Gastrocnemius medialis (tissue), 4 donors: ENCODE measurements at regions not wholly inside any gene's neighbourhood (a gene's known extent, or its start where the extent isn't known, plus 50 kb on each side); places are given as distances from the start of the nearest gene placed in this dataset.

Experiments
- ATAC-seq, 2 donors: fragments of 150-250 bp; one replicate each; pipeline ENCODE4 v1.9.1; 2016
- DNase-seq, 2 donors: peaks; one replicate each; pipeline ENCODE4 v3.0.0-alpha.2; 2019
- H3K27ac ChIP-seq, 4 donors: fragments of 200-600 bp; sonication (generic); 1 replicate in 1 of 4; 2 replicates in 3 of 4; pipeline ENCODE4 v1.5.1; 2016 to 2018; ENCODE audit warnings: mild to moderate bottlenecking in 2 of 4, moderate library complexity in 1 of 4
- H3K27me3 ChIP-seq, 3 donors: fragments of 200-600 bp; sonication (generic) in 2 of 3; 1 replicate in 1 of 3; 2 replicates in 2 of 3; pipeline versions ENCODE4 v1.5.1 to v1.6.0; 2016 to 2019; ENCODE audit warnings: mild to moderate bottlenecking in 1 of 3, moderate library complexity in 1 of 3
- H3K36me3 ChIP-seq, 2 donors: fragments of 200-600 bp; sonication (generic) in 1 of 2; one replicate each; pipeline ENCODE4 v1.5.1; 2017 to 2018
- H3K4me1 ChIP-seq, 2 donors: fragments of 200-600 bp; sonication (generic) in 1 of 2; one replicate each; pipeline ENCODE4 v1.5.1; 2016 to 2017; ENCODE audit warnings: mild to moderate bottlenecking in 2 of 2
- H3K4me3 ChIP-seq, 4 donors: fragments of 200-600 bp; sonication (generic) in 3 of 4; 1 replicate in 1 of 4; 2 replicates in 3 of 4; pipeline ENCODE4 v1.5.1; 2016 to 2019; ENCODE audit warnings: mild to moderate bottlenecking in 2 of 4
- H3K9me3 ChIP-seq, 3 donors: fragments of 200-600 bp; sonication (generic) in 2 of 3; 1 replicate in 1 of 3; 2 replicates in 2 of 3; pipeline ENCODE4 v1.5.1; 2016 to 2019
- CTCF ChIP-seq, 5 experiments: fragments of 450-650 bp in 3 of 5; fragments of 200-600 bp in 2 of 5; sonication (generic) in 2 of 5; IDR thresholded peaks in 4 of 5; conservative IDR thresholded peaks in 1 of 5; 1 replicate in 4 of 5; 2 replicates in 1 of 5; pipeline ENCODE4 v1.5.1; 2016 to 2019; ENCODE audit warnings: antibody characterized with exemption in 5 of 5, mild to moderate bottlenecking in 3 of 5, moderate library complexity in 3 of 5
- POLR2A ChIP-seq, 2 donors: fragments of 450-650 bp; IDR thresholded peaks; one replicate each; pipeline ENCODE4 v1.6.1; 2017; ENCODE audit warnings: antibody characterized with exemption in 2 of 2, mild to moderate bottlenecking in 2 of 2, moderate library complexity in 2 of 2
- in situ Hi-C, 4 donors: fragments of 200-750 bp; cut with MboI; loops; one replicate each; pipeline versions ENCODE4 v1.15.0 to v1.8.0; 2017; ENCODE audit warnings: low sequenced_read_pairs in 4 of 4
- intact Hi-C: fragments of 100-400 bp; cut with DNase I; formaldehyde crosslinking; loops from one replicate; pipeline ENCODE4 v1.15.1; 2023; ENCODE audit warnings: low total_unique reads

- ATAC-seq (no peak), DNase-seq (no peak)
- Histone ChIP-seq H3K9me3 (no peaks in the 10 kb centered on the region), H3K27me3 (no peaks in the 10 kb centered on the region), H3K36me3 (no peaks in the 10 kb centered on the region), H3K27ac (no peak overlapping the region), H3K4me1 (no peaks in the 10 kb centered on the region), H3K4me3 (no peak overlapping the region)
- TF ChIP-seq POLR2A (IDR thresholded peaks at IDR 0.05) (no peak), CTCF (IDR thresholded peaks at IDR 0.05 in 4 of 5, conservative IDR thresholded peaks at IDR 0.05 in 1 of 5) (no peak)
- in situ Hi-C loops (no loop called here), intact Hi-C loops (no loop called here)
Observed at GRCh38 chr1:218692808-218693207, 347.7 kb downstream of the TGFB2 start.

GRCh38 chr1:218693599-218693998 is 348.5 kb downstream of the TGFB2 start:
- Histone ChIP-seq H3K4me3 (no peak overlapping the region), H3K36me3 (no peaks in the 10 kb centered on the region), H3K4me1 (no peaks in the 10 kb centered on the region), H3K27me3 (no peaks in the 10 kb centered on the region), H3K27ac (no peak overlapping the region), H3K9me3 (no peaks in the 10 kb centered on the region)
- in situ Hi-C loops, result no loop called here
- intact Hi-C loops, result no loop called here
- TF ChIP-seq POLR2A (IDR thresholded peaks at IDR 0.05) (no peak), CTCF (IDR thresholded peaks at IDR 0.05 in 4 of 5, conservative IDR thresholded peaks at IDR 0.05 in 1 of 5) (no peak)
- DNase-seq (no peak), ATAC-seq (no peak)

- TF ChIP-seq POLR2A (IDR thresholded peaks at IDR 0.05), result no peak
- no peak for TF ChIP-seq CTCF (IDR thresholded peaks at IDR 0.05 in 4 of 5, conservative IDR thresholded peaks at IDR 0.05 in 1 of 5)
- no peak overlapping the region for H3K27ac ChIP-seq
- in situ Hi-C loops, result no loop called here
- no peaks in the 10 kb centered on the region for H3K9me3 ChIP-seq
- H3K36me3 ChIP-seq, result no peaks in the 10 kb centered on the region
- ATAC-seq, result no peak
- no peaks in the 10 kb centered on the region for H3K27me3 ChIP-seq
- H3K4me1 ChIP-seq, result no peaks in the 10 kb centered on the region
- H3K4me3 ChIP-seq, result no peak overlapping the region
- no peak for DNase-seq
- intact Hi-C loops, result no loop called here
Observed at GRCh38 chr1:218694085-218694484, 348.9 kb downstream of the TGFB2 start.

GRCh38 chr1:218694636-218695035 is 349.5 kb downstream of the TGFB2 start:
- no peak for TF ChIP-seq POLR2A (IDR thresholded peaks at IDR 0.05)
- no peak for TF ChIP-seq CTCF (IDR thresholded peaks at IDR 0.05 in 4 of 5, conservative IDR thresholded peaks at IDR 0.05 in 1 of 5)
- no peaks in the 10 kb centered on the region for H3K4me1 ChIP-seq
- H3K27me3 ChIP-seq, result no peaks in the 10 kb centered on the region
- H3K9me3 ChIP-seq, result no peaks in the 10 kb centered on the region
- no peak for DNase-seq
- in situ Hi-C loops, result no loop called here
- no peaks in the 10 kb centered on the region for H3K36me3 ChIP-seq
- intact Hi-C loops, result no loop called here
- no peak overlapping the region for H3K4me3 ChIP-seq
- ATAC-seq, result no peak
- no peak overlapping the region for H3K27ac ChIP-seq

GRCh38 chr1:218695525-218695924 is 350.4 kb downstream of the TGFB2 start:
- no peaks in the 10 kb centered on the region for H3K36me3 ChIP-seq
- no peak overlapping the region for H3K27ac ChIP-seq
- H3K4me3 ChIP-seq, result no peak overlapping the region
- DNase-seq (no peak), ATAC-seq (no peak)
- in situ Hi-C loops (no loop called here), intact Hi-C loops (no loop called here)
- H3K9me3 ChIP-seq, result no peaks in the 10 kb centered on the region
- H3K4me1 ChIP-seq, result no peaks in the 10 kb centered on the region
- H3K27me3 ChIP-seq, result no peaks in the 10 kb centered on the region
- TF ChIP-seq CTCF (IDR thresholded peaks at IDR 0.05 in 4 of 5, conservative IDR thresholded peaks at IDR 0.05 in 1 of 5), result no peak
- no peak for TF ChIP-seq POLR2A (IDR thresholded peaks at IDR 0.05)
